ENCODE measurements at regions not wholly inside any gene's neighbourhood (a gene's known extent, or its start where the extent isn't known, plus 50 kb on each side); places are given as distances from the start of the nearest gene placed in this dataset.

- no peak for TF ChIP-seq CTCF (IDR thresholded peaks at IDR 0.05; ENCODE audit: insufficient read depth, missing control alignments)
- DNase-seq (ENCODE audit: insufficient read length, low spot score) (no peak), FAIRE-seq (no peak)
Measured at GRCh38 chr7:86962623-86963022, 96.8 kb downstream of the ELAPOR2 start.

DNA sequence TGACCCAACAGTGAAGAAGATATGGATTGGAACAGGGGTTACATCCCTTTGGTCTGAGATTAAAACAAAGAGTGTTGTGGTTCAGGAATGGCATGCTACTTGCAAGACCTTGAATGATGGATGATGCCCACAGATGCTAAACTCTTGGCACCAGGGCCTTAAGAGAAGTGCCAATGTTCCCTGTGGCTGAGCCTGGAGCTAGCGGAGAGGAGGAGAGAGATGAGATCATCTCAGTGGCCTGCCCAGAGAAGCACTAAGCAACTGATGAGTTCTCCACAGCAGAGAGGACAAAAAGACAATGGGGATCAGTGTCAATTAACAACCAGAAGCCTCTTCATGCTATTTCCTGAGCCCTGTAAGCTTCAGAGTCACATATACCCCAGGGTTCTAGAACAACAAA, 97.8 kb downstream of the ELAPOR2 start:
- no peak for FAIRE-seq
- no peak for TF ChIP-seq CTCF (IDR thresholded peaks at IDR 0.05; ENCODE audit: insufficient read depth, missing control alignments)
- DNase-seq (ENCODE audit: insufficient read length, low spot score), result no peak

GRCh38 chr7:86958380-86958779, 101.1 kb downstream of the ELAPOR2 start:
- TF ChIP-seq CTCF (IDR thresholded peaks at IDR 0.05; ENCODE audit: insufficient read depth, missing control alignments), result no peak
- no peak for DNase-seq (ENCODE audit: insufficient read length, low spot score)
- no peak for FAIRE-seq

DNA sequence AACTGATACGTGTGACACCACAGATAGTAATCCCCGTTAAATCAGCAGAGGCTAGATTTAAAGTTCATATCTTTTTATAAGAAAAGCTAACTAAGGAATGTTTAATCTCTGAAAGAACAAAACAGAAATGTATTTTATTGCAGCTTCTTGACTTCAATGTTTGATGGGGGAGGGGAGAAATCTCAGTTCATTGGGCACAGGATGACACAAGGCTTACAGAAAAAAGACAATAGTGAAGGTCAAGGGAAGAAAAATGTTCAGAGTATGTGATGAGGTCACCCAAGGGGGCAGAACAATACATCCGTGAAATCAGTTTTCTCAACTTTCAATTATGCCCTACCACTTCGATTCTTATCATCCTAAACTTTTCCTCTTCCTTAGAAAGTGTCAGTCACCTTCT, 102.9 kb downstream of the ELAPOR2 start:
- no peak for TF ChIP-seq CTCF (IDR thresholded peaks at IDR 0.05; ENCODE audit: insufficient read depth, missing control alignments)
- FAIRE-seq (no peak), DNase-seq (ENCODE audit: insufficient read length, low spot score) (no peak)

DNA sequence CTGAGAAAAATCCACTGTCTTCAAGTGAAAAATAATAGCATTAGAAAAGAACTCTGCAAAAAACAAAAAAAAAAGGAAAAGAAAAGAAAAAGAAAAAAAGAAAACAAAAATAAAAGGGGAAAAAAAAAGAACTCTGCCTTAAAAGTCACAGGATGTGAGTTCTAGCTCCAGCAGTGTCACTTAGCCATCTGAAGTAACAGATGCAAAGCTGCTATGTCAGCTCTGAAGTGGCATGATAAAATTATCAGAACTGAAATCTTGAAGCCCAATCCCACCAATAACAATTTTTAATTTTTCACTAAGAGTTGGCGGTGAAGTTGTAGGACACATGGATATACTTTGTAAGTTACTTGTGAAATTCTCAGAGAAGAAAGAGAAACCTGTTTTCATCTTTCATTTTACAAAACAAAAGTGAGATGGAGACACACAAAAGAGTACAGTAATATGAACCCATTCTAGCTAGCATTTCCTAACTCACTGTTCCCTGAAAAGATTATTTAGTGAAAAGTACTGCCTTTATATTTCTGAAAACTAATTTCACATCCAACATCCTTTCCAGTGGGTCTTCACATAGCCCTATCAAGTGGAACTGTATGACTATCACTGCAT, 103.5 kb downstream of the ELAPOR2 start:
- TF ChIP-seq CTCF (IDR thresholded peaks at IDR 0.05; ENCODE audit: insufficient read depth, missing control alignments), result no peak
- DNase-seq (ENCODE audit: insufficient read length, low spot score) (no peak), FAIRE-seq (no peak)

- TF ChIP-seq CTCF (IDR thresholded peaks at IDR 0.05; ENCODE audit: insufficient read depth, missing control alignments), result no peak
- DNase-seq (ENCODE audit: insufficient read length, low spot score) (no peak), FAIRE-seq (no peak)
Measured at GRCh38 chr7:86954971-86955370, 104.5 kb downstream of the ELAPOR2 start.

- no peak for FAIRE-seq
- no peak for TF ChIP-seq CTCF (IDR thresholded peaks at IDR 0.05; ENCODE audit: insufficient read depth, missing control alignments)
- DNase-seq (ENCODE audit: insufficient read length, low spot score), result no peak
Measured at GRCh38 chr7:86953653-86954336, 105.7 kb downstream of the ELAPOR2 start.
